Endothelial cell of umbilical vein (primary cell): ENCODE measurements at regions not wholly inside any gene's neighbourhood (a gene's known extent, or its start where the extent isn't known, plus 50 kb on each side); places are given as distances from the start of the nearest gene placed in this dataset.

Experiments
- MYC ChIP-seq: IDR thresholded peaks from one replicate; pipeline ENCODE4 v1.6.1; 2011; ENCODE audit warnings: mild to moderate bottlenecking, low read depth, low read length
- POLR2AphosphoS5 ChIP-seq: IDR thresholded peaks from 2 replicates; pipeline ENCODE4 v1.6.1; 2012; ENCODE audit warnings: low read depth, mild to moderate bottlenecking, control low read depth, low read length, moderate library complexity; ENCODE audit not compliant: insufficient read depth
- TF ChIP-seq, protein P1 (sequence below), 2 donors: IDR thresholded peaks; 1 replicate in 1 of 2; 2 replicates in 1 of 2; pipeline ENCODE4 v1.5.1; 2011; ENCODE audit warnings: low read length in 2 of 2, mild to moderate bottlenecking in 2 of 2, moderate library complexity in 2 of 2, control low read depth in 1 of 2, inconsistent platforms in 1 of 2, low read depth in 1 of 2; ENCODE audit not compliant: insufficient read depth in 1 of 2; ENCODE audit errors: extremely low read depth in 1 of 2

DNA sequence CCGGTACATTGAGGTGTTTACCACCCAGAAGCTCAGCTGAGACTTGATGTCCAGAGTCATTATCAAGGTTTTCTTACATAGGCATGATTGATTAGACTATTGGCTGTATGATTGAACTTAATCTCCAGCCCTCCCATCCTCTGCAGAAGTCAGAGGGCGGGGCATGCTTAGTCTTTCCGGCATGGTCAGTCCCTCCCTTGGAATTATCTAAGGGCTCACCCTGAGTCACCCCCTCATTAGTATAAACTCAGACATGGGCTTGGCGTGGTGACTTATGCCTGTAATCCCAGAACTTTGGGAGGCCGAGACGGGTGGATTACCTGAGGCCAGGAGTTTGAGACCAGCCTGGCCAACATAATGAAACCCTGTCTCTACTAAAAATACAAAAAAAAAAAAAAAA is 243.9 kb downstream of the VAPA start:
- TF ChIP-seq MYC (no peak), POLR2AphosphoS5 (no peak)
- TF ChIP-seq, protein P1, sequence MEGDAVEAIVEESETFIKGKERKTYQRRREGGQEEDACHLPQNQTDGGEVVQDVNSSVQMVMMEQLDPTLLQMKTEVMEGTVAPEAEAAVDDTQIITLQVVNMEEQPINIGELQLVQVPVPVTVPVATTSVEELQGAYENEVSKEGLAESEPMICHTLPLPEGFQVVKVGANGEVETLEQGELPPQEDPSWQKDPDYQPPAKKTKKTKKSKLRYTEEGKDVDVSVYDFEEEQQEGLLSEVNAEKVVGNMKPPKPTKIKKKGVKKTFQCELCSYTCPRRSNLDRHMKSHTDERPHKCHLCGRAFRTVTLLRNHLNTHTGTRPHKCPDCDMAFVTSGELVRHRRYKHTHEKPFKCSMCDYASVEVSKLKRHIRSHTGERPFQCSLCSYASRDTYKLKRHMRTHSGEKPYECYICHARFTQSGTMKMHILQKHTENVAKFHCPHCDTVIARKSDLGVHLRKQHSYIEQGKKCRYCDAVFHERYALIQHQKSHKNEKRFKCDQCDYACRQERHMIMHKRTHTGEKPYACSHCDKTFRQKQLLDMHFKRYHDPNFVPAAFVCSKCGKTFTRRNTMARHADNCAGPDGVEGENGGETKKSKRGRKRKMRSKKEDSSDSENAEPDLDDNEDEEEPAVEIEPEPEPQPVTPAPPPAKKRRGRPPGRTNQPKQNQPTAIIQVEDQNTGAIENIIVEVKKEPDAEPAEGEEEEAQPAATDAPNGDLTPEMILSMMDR (IDR thresholded peaks at IDR 0.05; ENCODE audit: extremely low read depth in 1 of 2, insufficient read depth in 1 of 2, low read depth in 1 of 2, low read length in 2 of 2) = no peak
